ENCODE measurements at regions not wholly inside any gene's neighbourhood (a gene's known extent, or its start where the extent isn't known, plus 50 kb on each side); places are given as distances from the start of the nearest gene placed in this dataset.

- ChIA-PET CTCF (interaction anchor here (0.7 kb wide), 1 partner anchor 1660 kb away, joined by 3 read pairs; no protein-coding TSS in a partner anchor), POLR2A (no interaction called here)
- Histone ChIP-seq H2AFZ (ENCODE audit: insufficient read depth, low read depth, low read length, poor library complexity, severe bottlenecking) (no peak overlapping the region), H3K27me3 (replicated peaks in 1 of 4; ENCODE audit: control extremely low read depth in 1 of 4, control insufficient read depth in 3 of 4, insufficient read depth in 4 of 4, low read length in 3 of 4) (no peaks in the 10 kb centered on the region), H3K79me2 (ENCODE audit: control insufficient read depth, insufficient read depth, low read length) (no peaks in the 10 kb centered on the region), H3K36me3 (replicated peaks in 1 of 2; ENCODE audit: control extremely low read depth in 1 of 2, control insufficient read depth in 1 of 2, extremely low read depth in 1 of 2, insufficient read depth in 2 of 2, low read length in 1 of 2) (no peaks in the 10 kb centered on the region), H3K4me3 (ENCODE audit: control extremely low read depth in 1 of 5, extremely low read depth in 1 of 5, insufficient read depth in 1 of 5, low read depth in 2 of 5, low read length in 4 of 5) (no peak overlapping the region), H3K9me3 (ENCODE audit: control extremely low read depth in 1 of 3, control insufficient read depth in 2 of 3, insufficient read depth in 1 of 3, low read length in 2 of 3) (no peaks in the 10 kb centered on the region), H3K9ac (ENCODE audit: low read length) (no peak overlapping the region), H3K4me2 (replicated peaks; ENCODE audit: low read depth, low read length, poor library complexity, severe bottlenecking) (no peak overlapping the region), H3K4me1 (ENCODE audit: control insufficient read depth in 2 of 2, insufficient read depth in 2 of 2, low read length in 2 of 2) (no peaks in the 10 kb centered on the region), H4K20me1 (ENCODE audit: control insufficient read depth, insufficient read depth, low read length, poor library complexity, severe bottlenecking) (no peaks in the 10 kb centered on the region), H3K27ac (ENCODE audit: low read length in 2 of 2) (no peak overlapping the region)
- H3K27ac Mint-ChIP-seq: no peak overlapping the region
- no peaks in the 10 kb centered on the region for H3K4me1 Mint-ChIP-seq
- no peak for TF ChIP-seq EZH2 (IDR thresholded peaks at IDR 0.05; ENCODE audit: borderline replicate concordance, insufficient read depth, low read depth, low read length, poor library complexity, severe bottlenecking)
- TF ChIP-seq, protein P1, sequence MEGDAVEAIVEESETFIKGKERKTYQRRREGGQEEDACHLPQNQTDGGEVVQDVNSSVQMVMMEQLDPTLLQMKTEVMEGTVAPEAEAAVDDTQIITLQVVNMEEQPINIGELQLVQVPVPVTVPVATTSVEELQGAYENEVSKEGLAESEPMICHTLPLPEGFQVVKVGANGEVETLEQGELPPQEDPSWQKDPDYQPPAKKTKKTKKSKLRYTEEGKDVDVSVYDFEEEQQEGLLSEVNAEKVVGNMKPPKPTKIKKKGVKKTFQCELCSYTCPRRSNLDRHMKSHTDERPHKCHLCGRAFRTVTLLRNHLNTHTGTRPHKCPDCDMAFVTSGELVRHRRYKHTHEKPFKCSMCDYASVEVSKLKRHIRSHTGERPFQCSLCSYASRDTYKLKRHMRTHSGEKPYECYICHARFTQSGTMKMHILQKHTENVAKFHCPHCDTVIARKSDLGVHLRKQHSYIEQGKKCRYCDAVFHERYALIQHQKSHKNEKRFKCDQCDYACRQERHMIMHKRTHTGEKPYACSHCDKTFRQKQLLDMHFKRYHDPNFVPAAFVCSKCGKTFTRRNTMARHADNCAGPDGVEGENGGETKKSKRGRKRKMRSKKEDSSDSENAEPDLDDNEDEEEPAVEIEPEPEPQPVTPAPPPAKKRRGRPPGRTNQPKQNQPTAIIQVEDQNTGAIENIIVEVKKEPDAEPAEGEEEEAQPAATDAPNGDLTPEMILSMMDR (IDR thresholded peaks at IDR 0.05): no peak
- no peak overlapping the region for H3K4me3 Mint-ChIP-seq
- H3K27me3 Mint-ChIP-seq: no peaks in the 10 kb centered on the region
- H3K9me3 Mint-ChIP-seq (ENCODE audit: insufficient read depth): no peaks in the 10 kb centered on the region
- DNase-seq (no peak), ATAC-seq (ENCODE audit: low read depth) (no peak)
- 100% methylated on average over 3 of the region's 6 CpGs for WGBS (ENCODE audit: insufficient coverage)
- intact Hi-C loops (cut with micrococcal nuclease): no loop called here
These were observed 178.0 kb downstream of the ACTL7B start for GRCh38 chr9:108677776-108678175.

DNA sequence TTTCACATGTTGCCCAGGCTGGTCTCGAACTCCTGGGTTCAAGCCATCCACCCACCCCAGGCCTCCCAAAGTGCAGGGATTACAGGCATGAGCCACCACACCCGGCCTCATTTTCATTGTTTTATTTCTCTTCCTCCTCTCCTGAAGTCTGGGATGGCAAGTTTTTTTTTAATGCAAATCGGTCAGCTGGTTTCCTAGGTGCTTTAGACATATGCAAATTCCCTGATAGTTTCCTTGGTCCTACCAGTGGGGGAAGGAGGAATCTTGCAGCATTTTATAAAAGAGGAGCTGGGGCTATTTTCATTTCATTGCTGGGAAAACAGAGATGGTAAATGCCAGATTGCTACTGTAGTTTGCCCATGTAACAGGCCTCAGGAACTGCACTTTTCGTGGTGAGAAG is 179.4 kb downstream of the ACTL7B start:
- Histone ChIP-seq H3K4me1 (ENCODE audit: control insufficient read depth in 2 of 2, insufficient read depth in 2 of 2, low read length in 2 of 2) (no peaks in the 10 kb centered on the region), H2AFZ (ENCODE audit: insufficient read depth, low read depth, low read length, poor library complexity, severe bottlenecking) (no peak overlapping the region), H3K4me3 (ENCODE audit: control extremely low read depth in 1 of 5, extremely low read depth in 1 of 5, insufficient read depth in 1 of 5, low read depth in 2 of 5, low read length in 4 of 5) (no peak overlapping the region), H3K79me2 (ENCODE audit: control insufficient read depth, insufficient read depth, low read length) (no peaks in the 10 kb centered on the region), H4K20me1 (ENCODE audit: control insufficient read depth, insufficient read depth, low read length, poor library complexity, severe bottlenecking) (no peaks in the 10 kb centered on the region), H3K9me3 (ENCODE audit: control extremely low read depth in 1 of 3, control insufficient read depth in 2 of 3, insufficient read depth in 1 of 3, low read length in 2 of 3) (no peaks in the 10 kb centered on the region), H3K9ac (ENCODE audit: low read length) (no peak overlapping the region), H3K36me3 (replicated peaks in 1 of 2; ENCODE audit: control extremely low read depth in 1 of 2, control insufficient read depth in 1 of 2, extremely low read depth in 1 of 2, insufficient read depth in 2 of 2, low read length in 1 of 2) (no peaks in the 10 kb centered on the region), H3K27me3 (replicated peaks in 1 of 4; ENCODE audit: control extremely low read depth in 1 of 4, control insufficient read depth in 3 of 4, insufficient read depth in 4 of 4, low read length in 3 of 4) (no peaks in the 10 kb centered on the region), H3K27ac (ENCODE audit: low read length in 2 of 2) (no peak overlapping the region), H3K4me2 (replicated peaks; ENCODE audit: low read depth, low read length, poor library complexity, severe bottlenecking) (no peak overlapping the region)
- Mint-ChIP-seq H3K27me3 (no peaks in the 10 kb centered on the region), H3K4me3 (no peak overlapping the region), H3K9me3 (ENCODE audit: insufficient read depth) (no peaks in the 10 kb centered on the region), H3K4me1 (no peaks in the 10 kb centered on the region), H3K27ac (no peak overlapping the region)
- POLR2A ChIA-PET: no interaction called here
- CTCF ChIA-PET: no interaction called here
- 100% methylated on average over 1 of the region's 4 CpGs for WGBS (ENCODE audit: insufficient coverage)
- DNase-seq (no peak), ATAC-seq (ENCODE audit: low read depth) (no peak)
- no peak for TF ChIP-seq EZH2 (IDR thresholded peaks at IDR 0.05; ENCODE audit: borderline replicate concordance, insufficient read depth, low read depth, low read length, poor library complexity, severe bottlenecking)
- TF ChIP-seq, protein P1 (IDR thresholded peaks at IDR 0.05): no peak
- intact Hi-C loops (cut with micrococcal nuclease): no loop called here

Measured in B cell (primary cell).